Brain microvascular endothelial cell (primary cell): ENCODE measurements at regions not wholly inside any gene's neighbourhood (a gene's known extent, or its start where the extent isn't known, plus 50 kb on each side); places are given as distances from the start of the nearest gene placed in this dataset.

Source experiments
- DNase-seq: peaks from one replicate; pipeline ENCODE4 v3.0.0-alpha.2; 2020
- H3K27ac ChIP-seq: fragments of 250-450 bp; sonication (Bioruptor Pico); 2 replicates; pipeline ENCODE4 v1.5.1; 2020; ENCODE audit warnings: mild to moderate bottlenecking, moderate library complexity
- H3K27me3 ChIP-seq: fragments of 250-450 bp; sonication (Bioruptor Pico); replicated peaks from 2 replicates; pipeline ENCODE4 v1.5.1; 2020; ENCODE audit warnings: mild to moderate bottlenecking
- H3K36me3 ChIP-seq: fragments of 250-450 bp; sonication (Bioruptor Pico); replicated peaks from 2 replicates; pipeline ENCODE4 v1.5.1; 2020; ENCODE audit warnings: mild to moderate bottlenecking
- H3K4me3 ChIP-seq: 2 replicates; pipeline ENCODE4 v1.5.1; 2011; ENCODE audit warnings: low read depth, mild to moderate bottlenecking, control low read depth, low read length, moderate library complexity
- in situ Hi-C: cut with HindIII; loops from 2 replicates; pipeline ENCODE4 v1.10.0; 2017; ENCODE audit warnings: low sequenced_read_pairs, low pct_ligation_motif_present
- TF ChIP-seq, protein P1 (sequence below): IDR thresholded peaks from 2 replicates; pipeline ENCODE4 v1.5.1; 2011; ENCODE audit warnings: low read depth, mild to moderate bottlenecking, moderate library complexity, low read length, control low read depth, inconsistent platforms; ENCODE audit errors: missing control alignments

DNA sequence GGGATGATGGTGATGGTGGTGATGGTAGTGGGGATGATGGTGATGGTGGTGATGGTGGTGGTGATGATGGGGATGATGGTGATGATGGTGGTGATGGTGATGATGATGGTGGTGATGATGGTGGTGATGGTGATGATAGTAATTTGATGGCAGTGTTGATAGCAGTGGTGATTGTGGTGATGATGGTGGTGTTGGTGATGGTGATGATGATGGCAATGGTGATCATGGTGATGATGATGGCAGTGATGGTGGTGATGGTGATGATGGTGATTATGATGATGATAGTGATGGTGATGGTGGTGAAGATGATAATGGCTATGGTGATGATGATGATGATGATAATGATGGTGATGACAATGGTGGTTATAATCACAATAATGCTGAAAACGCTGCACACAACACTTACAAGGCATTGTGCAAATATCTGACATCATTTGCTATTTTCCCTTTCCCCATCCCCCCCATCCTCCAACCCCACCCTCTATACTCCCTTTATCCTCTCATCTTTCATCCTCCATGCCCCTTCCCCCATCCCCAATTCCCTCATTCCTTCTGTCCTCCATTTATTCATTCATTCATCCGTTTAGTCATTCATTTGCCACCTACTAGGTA is 230.1 kb downstream of the BRD1 start:
- in situ Hi-C loops: no loop called here
- TF ChIP-seq, protein P1, sequence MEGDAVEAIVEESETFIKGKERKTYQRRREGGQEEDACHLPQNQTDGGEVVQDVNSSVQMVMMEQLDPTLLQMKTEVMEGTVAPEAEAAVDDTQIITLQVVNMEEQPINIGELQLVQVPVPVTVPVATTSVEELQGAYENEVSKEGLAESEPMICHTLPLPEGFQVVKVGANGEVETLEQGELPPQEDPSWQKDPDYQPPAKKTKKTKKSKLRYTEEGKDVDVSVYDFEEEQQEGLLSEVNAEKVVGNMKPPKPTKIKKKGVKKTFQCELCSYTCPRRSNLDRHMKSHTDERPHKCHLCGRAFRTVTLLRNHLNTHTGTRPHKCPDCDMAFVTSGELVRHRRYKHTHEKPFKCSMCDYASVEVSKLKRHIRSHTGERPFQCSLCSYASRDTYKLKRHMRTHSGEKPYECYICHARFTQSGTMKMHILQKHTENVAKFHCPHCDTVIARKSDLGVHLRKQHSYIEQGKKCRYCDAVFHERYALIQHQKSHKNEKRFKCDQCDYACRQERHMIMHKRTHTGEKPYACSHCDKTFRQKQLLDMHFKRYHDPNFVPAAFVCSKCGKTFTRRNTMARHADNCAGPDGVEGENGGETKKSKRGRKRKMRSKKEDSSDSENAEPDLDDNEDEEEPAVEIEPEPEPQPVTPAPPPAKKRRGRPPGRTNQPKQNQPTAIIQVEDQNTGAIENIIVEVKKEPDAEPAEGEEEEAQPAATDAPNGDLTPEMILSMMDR: no peak
- H3K36me3 ChIP-seq: no peaks in the 10 kb centered on the region

DNA sequence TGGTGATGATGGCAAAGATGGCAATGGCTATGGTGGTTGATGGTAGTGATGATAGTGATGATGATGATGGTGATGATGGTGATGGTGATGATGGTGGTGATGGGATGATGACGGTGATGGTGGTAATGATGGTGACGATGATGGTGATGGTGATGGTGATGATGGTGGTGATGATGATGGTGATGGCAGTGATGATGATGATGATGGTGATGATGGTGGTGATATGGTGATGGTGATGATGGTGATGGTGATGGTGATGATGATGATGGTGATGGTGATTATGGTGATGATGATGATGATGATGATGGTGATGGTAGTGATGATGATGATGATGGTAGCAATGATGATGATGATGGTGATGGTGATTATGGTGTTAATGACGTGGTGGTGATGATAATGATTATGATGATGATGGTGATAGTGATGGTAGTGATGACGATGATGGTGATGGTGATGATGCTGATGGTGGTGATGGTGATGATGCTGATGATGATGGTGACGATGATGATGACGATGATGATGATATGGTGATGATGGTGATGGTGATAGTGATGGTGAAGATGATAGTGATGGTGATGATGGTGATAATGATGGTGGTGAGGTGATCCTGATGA is 232.1 kb downstream of the BRD1 start:
- TF ChIP-seq, protein P1: no peak
- no peaks in the 10 kb centered on the region for H3K36me3 ChIP-seq
- DNase-seq: no peak
- H3K27me3 ChIP-seq: no peaks in the 10 kb centered on the region
- in situ Hi-C loops: no loop called here
- no peak overlapping the region for H3K27ac ChIP-seq
- H3K4me3 ChIP-seq: no peak overlapping the region

More for the DNA sequence above, 230.1 kb downstream of the BRD1 start:
- no peak overlapping the region for H3K4me3 ChIP-seq
- H3K27me3 ChIP-seq: no peaks in the 10 kb centered on the region
- no peak for DNase-seq
- H3K27ac ChIP-seq: no peak overlapping the region

DNA sequence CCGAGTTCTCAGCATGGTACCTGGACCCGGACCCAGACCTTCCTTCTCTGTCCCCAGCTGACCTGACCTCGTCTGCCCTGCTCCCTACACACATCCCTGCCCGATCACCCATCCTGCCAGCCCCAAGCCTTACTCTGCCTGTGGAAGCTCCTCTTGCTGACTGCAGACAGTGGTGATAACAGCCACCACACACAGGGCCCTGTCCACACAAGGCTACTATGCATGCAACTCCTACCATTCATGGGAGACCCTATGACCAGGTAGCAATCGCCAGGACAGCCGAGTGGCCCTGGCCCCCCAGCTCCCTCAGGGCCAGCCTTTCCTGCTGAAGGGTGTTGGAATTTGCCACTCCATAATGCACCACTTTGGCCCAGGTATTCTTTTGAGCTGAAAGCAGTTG is 233.6 kb downstream of the BRD1 start:
- Histone ChIP-seq H3K27ac (no peak overlapping the region), H3K36me3 (no peaks in the 10 kb centered on the region), H3K4me3 (no peak overlapping the region), H3K27me3 (no peaks in the 10 kb centered on the region)
- no peak for DNase-seq
- TF ChIP-seq, protein P1: no peak
- in situ Hi-C loops: no loop called here

DNA sequence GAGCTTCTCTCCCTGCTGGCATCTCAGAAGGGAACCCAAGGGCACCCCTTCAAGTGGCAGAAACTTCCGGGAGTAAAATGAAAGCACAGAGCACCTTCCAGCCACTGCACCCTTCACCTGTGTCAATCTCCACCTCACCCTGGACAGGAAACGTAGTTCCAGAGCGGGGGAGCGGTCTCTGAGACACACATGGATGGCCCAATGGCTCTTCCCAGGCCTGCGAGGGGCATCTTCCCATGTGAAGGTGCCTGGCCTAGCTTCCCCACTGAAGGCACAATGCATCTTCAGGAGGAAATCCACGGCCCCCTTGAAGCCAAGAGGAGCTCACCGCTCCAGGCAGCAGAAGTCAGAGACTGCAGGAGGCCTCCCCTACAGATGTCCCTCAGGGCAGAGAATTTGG is 234.2 kb downstream of the BRD1 start:
- no peak for DNase-seq
- Histone ChIP-seq H3K36me3 (no peaks in the 10 kb centered on the region), H3K27me3 (no peaks in the 10 kb centered on the region), H3K27ac (no peak overlapping the region), H3K4me3 (no peak overlapping the region)
- in situ Hi-C loops: no loop called here
- TF ChIP-seq, protein P1: no peak

DNA sequence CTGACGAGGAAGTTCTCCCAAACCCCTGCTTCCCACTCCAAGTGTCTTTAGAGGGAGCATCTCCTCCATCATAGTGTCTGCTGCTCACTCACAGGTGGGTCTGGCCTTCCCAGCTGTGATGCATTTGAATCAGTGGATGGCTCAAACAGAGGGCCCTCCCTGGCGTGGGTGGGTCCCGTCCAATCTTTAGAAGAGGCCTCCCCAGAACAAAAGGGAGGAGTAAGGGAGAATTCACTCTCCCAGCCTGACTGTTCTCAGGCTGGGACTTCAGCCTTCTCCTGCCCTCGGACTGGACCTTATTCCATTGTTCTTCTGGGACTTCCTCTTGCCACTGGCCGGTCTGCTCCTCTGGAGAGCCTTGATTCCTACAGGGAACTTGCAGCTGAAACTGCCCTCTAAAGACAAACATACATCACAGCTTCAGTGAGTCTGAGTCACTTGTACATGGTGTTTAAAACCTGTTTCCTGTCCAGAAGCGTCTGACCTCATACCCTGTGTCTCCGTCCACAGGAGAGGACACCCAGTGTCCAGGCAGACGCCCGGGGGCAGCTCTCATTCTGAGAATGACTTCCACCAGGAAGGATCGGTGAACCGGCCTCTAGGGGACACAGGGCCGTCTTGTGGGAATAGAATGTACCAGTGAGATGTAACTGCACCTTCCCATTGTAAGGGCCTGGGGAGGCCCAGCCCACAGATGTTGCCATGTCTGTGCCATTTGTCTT is 234.7 kb downstream of the BRD1 start:
- no peak for DNase-seq
- Histone ChIP-seq H3K36me3 (no peaks in the 10 kb centered on the region), H3K4me3 (no peak overlapping the region), H3K27me3 (no peaks in the 10 kb centered on the region), H3K27ac (no peak overlapping the region)
- in situ Hi-C loops: no loop called here
- TF ChIP-seq, protein P1: no peak
